AG10803 (cell line): ENCODE measurements at regions not wholly inside any gene's neighbourhood (a gene's known extent, or its start where the extent isn't known, plus 50 kb on each side); places are given as distances from the start of the nearest gene placed in this dataset.

Source experiments
- DNase-seq: peaks from one replicate; pipeline ENCODE4 v3.0.0; 2010; ENCODE audit warnings: low read depth
- H3K4me3 ChIP-seq: 2 replicates; pipeline ENCODE4 v1.5.1; 2011; ENCODE audit warnings: mild to moderate bottlenecking, low read length, control low read depth
- TF ChIP-seq, protein P1 (sequence below): conservative IDR thresholded peaks from 2 replicates; pipeline ENCODE4 v1.5.1; 2011; ENCODE audit warnings: mild to moderate bottlenecking, low read length, control low read depth, inconsistent platforms

DNA sequence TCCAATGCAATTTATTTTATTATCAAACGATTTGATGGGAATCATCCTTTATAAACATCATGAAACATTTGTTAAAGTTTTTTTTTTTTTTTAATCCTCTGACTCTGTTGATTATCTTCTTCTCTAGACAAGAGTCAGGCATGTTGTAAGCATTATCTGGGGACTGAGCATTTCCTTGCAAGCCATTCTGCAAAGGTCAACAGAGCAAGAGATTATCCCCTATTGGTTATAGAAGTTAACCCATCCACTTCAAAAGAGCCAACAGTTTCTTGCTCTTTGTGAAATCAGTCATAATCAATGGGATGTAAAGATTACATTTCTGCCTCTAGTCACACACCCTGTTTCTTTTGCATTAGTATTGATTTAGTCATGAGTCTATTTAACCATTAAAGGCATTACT is 368.8 kb upstream of the ADGRL4 start:
- DNase-seq = no peak
- TF ChIP-seq, protein P1, sequence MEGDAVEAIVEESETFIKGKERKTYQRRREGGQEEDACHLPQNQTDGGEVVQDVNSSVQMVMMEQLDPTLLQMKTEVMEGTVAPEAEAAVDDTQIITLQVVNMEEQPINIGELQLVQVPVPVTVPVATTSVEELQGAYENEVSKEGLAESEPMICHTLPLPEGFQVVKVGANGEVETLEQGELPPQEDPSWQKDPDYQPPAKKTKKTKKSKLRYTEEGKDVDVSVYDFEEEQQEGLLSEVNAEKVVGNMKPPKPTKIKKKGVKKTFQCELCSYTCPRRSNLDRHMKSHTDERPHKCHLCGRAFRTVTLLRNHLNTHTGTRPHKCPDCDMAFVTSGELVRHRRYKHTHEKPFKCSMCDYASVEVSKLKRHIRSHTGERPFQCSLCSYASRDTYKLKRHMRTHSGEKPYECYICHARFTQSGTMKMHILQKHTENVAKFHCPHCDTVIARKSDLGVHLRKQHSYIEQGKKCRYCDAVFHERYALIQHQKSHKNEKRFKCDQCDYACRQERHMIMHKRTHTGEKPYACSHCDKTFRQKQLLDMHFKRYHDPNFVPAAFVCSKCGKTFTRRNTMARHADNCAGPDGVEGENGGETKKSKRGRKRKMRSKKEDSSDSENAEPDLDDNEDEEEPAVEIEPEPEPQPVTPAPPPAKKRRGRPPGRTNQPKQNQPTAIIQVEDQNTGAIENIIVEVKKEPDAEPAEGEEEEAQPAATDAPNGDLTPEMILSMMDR = no peak
- no peak overlapping the region for H3K4me3 ChIP-seq

DNA sequence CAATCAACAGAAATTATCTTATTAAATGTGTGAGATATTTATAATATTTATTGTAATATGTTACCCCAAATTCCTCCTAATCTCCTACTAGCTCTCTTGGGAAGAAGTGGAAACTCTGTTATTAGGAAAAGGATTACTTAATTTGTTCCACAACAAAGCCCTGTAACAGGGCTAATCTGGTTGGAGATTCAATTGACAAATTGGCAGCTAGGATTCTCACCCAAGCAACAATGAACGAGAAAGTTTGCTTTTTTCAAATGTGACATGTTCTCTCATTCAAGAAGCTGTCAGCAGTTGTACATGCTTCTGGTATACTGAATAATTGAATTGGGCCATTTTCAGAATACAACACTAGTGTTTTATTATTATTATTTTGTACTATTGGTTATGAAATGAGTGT is 367.9 kb upstream of the ADGRL4 start:
- no peak overlapping the region for H3K4me3 ChIP-seq
- no peak for DNase-seq
- TF ChIP-seq, protein P1 = no peak

GRCh38 chr1:79373481-79374125 is 367.1 kb upstream of the ADGRL4 start:
- H3K4me3 ChIP-seq = no peak overlapping the region
- TF ChIP-seq, protein P1 = no peak
- DNase-seq = peak; percentile 51

DNA sequence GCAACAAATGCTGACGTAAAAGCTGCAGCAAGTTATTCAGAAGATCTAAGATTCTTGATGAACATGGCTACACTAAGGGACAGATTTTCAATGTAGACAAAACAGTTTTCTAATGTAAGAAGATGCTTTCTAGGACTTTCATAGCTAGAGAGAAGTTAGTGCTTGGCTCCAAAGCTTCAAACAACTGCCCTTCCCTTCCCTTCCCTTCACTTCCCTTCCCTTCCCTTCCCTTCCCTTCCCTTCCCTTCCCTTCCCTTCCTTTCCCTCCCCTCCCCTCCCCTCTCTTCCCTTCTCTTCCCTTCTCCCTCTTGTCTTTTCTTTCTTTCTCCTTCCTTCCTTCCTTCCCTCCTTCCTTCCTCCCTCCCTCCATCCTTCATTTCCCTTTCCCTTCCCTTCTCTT is 365.3 kb upstream of the ADGRL4 start:
- H3K4me3 ChIP-seq = no peak overlapping the region
- TF ChIP-seq, protein P1 = no peak
- no peak for DNase-seq

- no peak for DNase-seq
- H3K4me3 ChIP-seq = no peak overlapping the region
- TF ChIP-seq, protein P1 = no peak
Measured at GRCh38 chr1:79369091-79369490, 362.6 kb upstream of the ADGRL4 start.

GRCh38 chr1:79364896-79365295 is 358.4 kb upstream of the ADGRL4 start:
- H3K4me3 ChIP-seq = no peak overlapping the region
- peak; percentile 65 for DNase-seq
- TF ChIP-seq, protein P1 = no peak

- H3K4me3 ChIP-seq = no peak overlapping the region
- TF ChIP-seq, protein P1 = no peak
- no peak for DNase-seq
Measured at GRCh38 chr1:79363430-79363829, 356.9 kb upstream of the ADGRL4 start.
